ENCODE measurements at regions not wholly inside any gene's neighbourhood (a gene's known extent, or its start where the extent isn't known, plus 50 kb on each side); places are given as distances from the start of the nearest gene placed in this dataset.
A peak's percentile ranks its signal among the peaks of the same experiment; 100 is the strongest.

- H3K27me3 ChIP-seq, result no peaks in the 10 kb centered on the region
- H3K36me3 ChIP-seq, result no peaks in the 10 kb centered on the region
- H3K4me1 ChIP-seq (ENCODE audit: low read depth), result peaks cover 7% of the 10 kb centered on the region
- no peaks in the 10 kb centered on the region for H3K9me3 ChIP-seq (ENCODE audit: low read depth)
- no peak overlapping the region for H3K27ac ChIP-seq
- TF ChIP-seq CTCF (IDR thresholded peaks at IDR 0.05; ENCODE audit: low read depth, low read length), result no peak
- no peak overlapping the region for H3K4me3 ChIP-seq
- DNase-seq (ENCODE audit: low read depth in 1 of 2, low spot score in 1 of 2), result no peak
Measured at GRCh38 chr13:103210348-103210747, 144.1 kb upstream of the SLC10A2 start.

- H3K36me3 ChIP-seq, result no peaks in the 10 kb centered on the region
- no peak for DNase-seq (ENCODE audit: low read depth in 1 of 2, low spot score in 1 of 2)
- H3K27me3 ChIP-seq, result no peaks in the 10 kb centered on the region
- no peak overlapping the region for H3K27ac ChIP-seq
- no peak overlapping the region for H3K4me3 ChIP-seq
- no peak for TF ChIP-seq CTCF (IDR thresholded peaks at IDR 0.05; ENCODE audit: low read depth, low read length)
- H3K9me3 ChIP-seq (ENCODE audit: low read depth), result no peaks in the 10 kb centered on the region
- H3K4me1 ChIP-seq (ENCODE audit: low read depth), result peaks cover 5% of the 10 kb centered on the region
Measured at GRCh38 chr13:103203735-103204330, 137.6 kb upstream of the SLC10A2 start.

- H3K4me3 ChIP-seq, result no peak overlapping the region
- TF ChIP-seq CTCF (IDR thresholded peaks at IDR 0.05; ENCODE audit: low read depth, low read length), result no peak
Measured at GRCh38 chr13:103200118-103200885, 134.1 kb upstream of the SLC10A2 start.

GRCh38 chr13:103199380-103200088 is 133.3 kb upstream of the SLC10A2 start:
- H3K4me3 ChIP-seq, result no peak overlapping the region
- peak in 1 of 2 donors; percentile 3 for DNase-seq (ENCODE audit: low read depth in 1 of 2, low spot score in 1 of 2)
- H3K27me3 ChIP-seq, result no peaks in the 10 kb centered on the region
- TF ChIP-seq CTCF (IDR thresholded peaks at IDR 0.05; ENCODE audit: low read depth, low read length), result no peak
- no peaks in the 10 kb centered on the region for H3K4me1 ChIP-seq (ENCODE audit: low read depth)
- H3K36me3 ChIP-seq, result no peaks in the 10 kb centered on the region
- H3K27ac ChIP-seq, result no peak overlapping the region
- H3K9me3 ChIP-seq (ENCODE audit: low read depth), result no peaks in the 10 kb centered on the region

More at GRCh38 chr13:103200118-103200885, 134.1 kb upstream of the SLC10A2 start:
- Histone ChIP-seq H3K4me1 (ENCODE audit: low read depth) (no peaks in the 10 kb centered on the region), H3K27me3 (no peaks in the 10 kb centered on the region), H3K27ac (no peak overlapping the region), H3K36me3 (no peaks in the 10 kb centered on the region), H3K9me3 (ENCODE audit: low read depth) (no peaks in the 10 kb centered on the region)
- no peak for DNase-seq (ENCODE audit: low read depth in 1 of 2, low spot score in 1 of 2)

- TF ChIP-seq CTCF (IDR thresholded peaks at IDR 0.05; ENCODE audit: low read depth, low read length), result no peak
Measured at GRCh38 chr13:103196356-103196755, 130.1 kb upstream of the SLC10A2 start.

More at GRCh38 chr13:103196356-103196755, 130.1 kb upstream of the SLC10A2 start:
- Histone ChIP-seq H3K27ac (no peak overlapping the region), H3K4me1 (ENCODE audit: low read depth) (peaks cover 1% of the 10 kb centered on the region), H3K9me3 (ENCODE audit: low read depth) (no peaks in the 10 kb centered on the region), H3K27me3 (no peaks in the 10 kb centered on the region), H3K36me3 (no peaks in the 10 kb centered on the region), H3K4me3 (no peak overlapping the region)
- DNase-seq (ENCODE audit: low read depth in 1 of 2, low spot score in 1 of 2), result no peak

Measured in cardiac muscle cell (in vitro differentiated cells and primary cell).